GM23338 (cell line): ENCODE measurements at regions not wholly inside any gene's neighbourhood (a gene's known extent, or its start where the extent isn't known, plus 50 kb on each side); places are given as distances from the start of the nearest gene placed in this dataset.

Source experiments
- CTCF ChIP-seq, 2 experiments: fragments of 200-600 bp in 1 of 2; sonication (generic) in 1 of 2; conservative IDR thresholded peaks; 2 replicates each; pipeline versions ENCODE4 v1.5.1 to v1.6.1; 2016 to 2017; ENCODE audit warnings: antibody characterized with exemption in 2 of 2, low read depth in 2 of 2, mild to moderate bottlenecking in 2 of 2, moderate library complexity in 1 of 2
- ETS1 ChIP-seq: IDR thresholded peaks from 2 replicates; pipeline ENCODE4 v1.6.1; 2016; ENCODE audit warnings: antibody characterized with exemption
- EZH2 ChIP-seq: fragments of 200-600 bp; sonication (generic); IDR thresholded peaks from one replicate; pipeline ENCODE4 v1.8.0; 2017; ENCODE audit warnings: antibody characterized with exemption, mild to moderate bottlenecking, low read depth; ENCODE audit not compliant: unreplicated experiment
- EZH2phosphoT487 ChIP-seq: fragments of 200-600 bp; sonication (generic); IDR thresholded peaks from one replicate; pipeline ENCODE4 v1.8.1; 2018; ENCODE audit warnings: antibody characterized with exemption; ENCODE audit not compliant: unreplicated experiment
- JUNB ChIP-seq: IDR thresholded peaks from one replicate; pipeline ENCODE4 v1.6.1; 2016; ENCODE audit warnings: antibody characterized with exemption; ENCODE audit not compliant: unreplicated experiment
- POLR2AphosphoS5 ChIP-seq: IDR thresholded peaks from 2 replicates; pipeline ENCODE4 v1.6.1; 2016; ENCODE audit warnings: antibody characterized with exemption, low read depth
- REST ChIP-seq: IDR thresholded peaks from one replicate; pipeline ENCODE4 v1.6.1; 2018; ENCODE audit warnings: antibody characterized with exemption; ENCODE audit not compliant: unreplicated experiment
- ZNF331 ChIP-seq: fragments of 250-450 bp; sonication (Bioruptor Pico); IDR thresholded peaks from 2 replicates; pipeline ENCODE4 v1.5.0; 2020; ENCODE audit warnings: low read depth, mild to moderate bottlenecking, moderate library complexity
- ZNF462 ChIP-seq: fragments of 250-450 bp; sonication (Bioruptor Pico); IDR thresholded peaks from 2 replicates; pipeline ENCODE4 v1.5.0; 2020; ENCODE audit warnings: mild to moderate bottlenecking, moderate library complexity

GRCh38 chr17:83175822-83176622, 96.6 kb downstream of the METRNL start:
- TF ChIP-seq CTCF (conservative IDR thresholded peaks at IDR 0.05; ENCODE audit: low read depth in 2 of 2) (no peak), EZH2 (no peak), REST (no peak), ZNF331 (CRISPR knock-in tag) (no peak), POLR2AphosphoS5 (no peak), JUNB (no peak), EZH2phosphoT487 (no peak), ETS1 (no peak), ZNF462 (CRISPR knock-in tag) (no peak)
